ENCODE measurements at regions not wholly inside any gene's neighbourhood (a gene's known extent, or its start where the extent isn't known, plus 50 kb on each side); places are given as distances from the start of the nearest gene placed in this dataset.

- H3K27ac ChIP-seq = no peak overlapping the region
- TF ChIP-seq CTCF (IDR thresholded peaks at IDR 0.05) = no peak
- H3K4me3 ChIP-seq = no peak overlapping the region
- no peak for DNase-seq (ENCODE audit: low spot score)
These were observed 75.5 kb upstream of the CBLB start for GRCh38 chr3:105944276-105944675.

GRCh38 chr3:105944721-105945120 lies 75.9 kb upstream of the CBLB start:
- TF ChIP-seq CTCF (IDR thresholded peaks at IDR 0.05) = no peak
- no peak overlapping the region for H3K27ac ChIP-seq
- no peak overlapping the region for H3K4me3 ChIP-seq
- DNase-seq (ENCODE audit: low spot score) = no peak

GRCh38 chr3:105948101-105948500 lies 79.3 kb upstream of the CBLB start:
- TF ChIP-seq CTCF (IDR thresholded peaks at IDR 0.05) = no peak
- H3K4me3 ChIP-seq = no peak overlapping the region
- no peak overlapping the region for H3K27ac ChIP-seq
- DNase-seq (ENCODE audit: low spot score) = no peak

- TF ChIP-seq CTCF (IDR thresholded peaks at IDR 0.05) = no peak
- Histone ChIP-seq H3K4me3 (no peak overlapping the region), H3K27ac (peak overlapping the region; percentile 3 to 19)
- DNase-seq (ENCODE audit: low spot score) = no peak
These were observed 82.2 kb upstream of the CBLB start for GRCh38 chr3:105950881-105951600.

GRCh38 chr3:105953831-105954230 lies 85.0 kb upstream of the CBLB start:
- Histone ChIP-seq H3K4me3 (no peak overlapping the region), H3K27ac (no peak overlapping the region)
- TF ChIP-seq CTCF (IDR thresholded peaks at IDR 0.05) = no peak
- DNase-seq (ENCODE audit: low spot score) = no peak

- no peak overlapping the region for H3K27ac ChIP-seq
- no peak for TF ChIP-seq CTCF (IDR thresholded peaks at IDR 0.05)
- no peak for DNase-seq (ENCODE audit: low spot score)
- H3K4me3 ChIP-seq = no peak overlapping the region
These were observed 87.5 kb upstream of the CBLB start for GRCh38 chr3:105956306-105956705.

GRCh38 chr3:105957722-105958121 lies 88.9 kb upstream of the CBLB start:
- Histone ChIP-seq H3K4me3 (no peak overlapping the region), H3K27ac (no peak overlapping the region)
- no peak for TF ChIP-seq CTCF (IDR thresholded peaks at IDR 0.05)
- DNase-seq (ENCODE audit: low spot score) = no peak
